ENCODE measurements at regions not wholly inside any gene's neighbourhood (a gene's known extent, or its start where the extent isn't known, plus 50 kb on each side); places are given as distances from the start of the nearest gene placed in this dataset.

GRCh38 chr5:163941079-163941478 is 435.7 kb downstream of the MAT2B start:
- no peak overlapping the region for H3K27ac ChIP-seq (ENCODE audit: insufficient read depth, low read depth, low read length)
- H3K4me1 ChIP-seq (ENCODE audit: control insufficient read depth, extremely low read depth, insufficient read depth, low read length), result peaks cover 11% of the 10 kb centered on the region
- BruUV-seq (replicated peaks), result no TSS peak
- H2AFZ ChIP-seq (ENCODE audit: low read depth, low read length), result no peak overlapping the region
- FAIRE-seq (no peak), DNase-seq (ENCODE audit: low read depth, low spot score) (no peak)
- H3K79me2 ChIP-seq (ENCODE audit: control insufficient read depth, insufficient read depth, low read length), result no peaks in the 10 kb centered on the region
- H3K9me1 ChIP-seq (replicated peaks; ENCODE audit: control insufficient read depth, extremely low read depth, insufficient read depth, low read length), result no peaks in the 10 kb centered on the region
- no peak overlapping the region for H3K4me2 ChIP-seq (ENCODE audit: insufficient read depth, low read length)
- dilution Hi-C loops (cut with MboI; ENCODE audit: extremely low pct_ligation_motif_present, low sequenced_read_pairs) (no loop called here), intact Hi-C loops (cut with micrococcal nuclease) (no loop called here)
- no peaks in the 10 kb centered on the region for H3K9me3 ChIP-seq (replicated peaks; ENCODE audit: control insufficient read depth, insufficient read depth, low read length)
- no peaks in the 10 kb centered on the region for H3K36me3 ChIP-seq (ENCODE audit: control insufficient read depth in 2 of 2, extremely low read depth in 1 of 2, insufficient read depth in 2 of 2, low read length in 2 of 2)
- H3K9ac ChIP-seq (replicated peaks; ENCODE audit: extremely low read depth, insufficient read depth, low read length), result no peak overlapping the region
- H3K4me3 ChIP-seq (replicated peaks in 1 of 3; ENCODE audit: insufficient read depth in 1 of 3, low read depth in 1 of 3, low read length in 3 of 3), result no peak overlapping the region
- ChIA-PET CTCF (interaction anchor here (1.0 kb wide), 1 partner anchor 245 kb away, joined by 3 read pairs; no protein-coding TSS in a partner anchor), POLR2A (no interaction called here)
- H4K20me1 ChIP-seq (replicated peaks; ENCODE audit: control insufficient read depth, extremely low read depth, insufficient read depth, low read length), result no peaks in the 10 kb centered on the region
- no peaks in the 10 kb centered on the region for H3K27me3 ChIP-seq (ENCODE audit: control insufficient read depth in 2 of 2, insufficient read depth in 2 of 2, low read length in 2 of 2)
- TF ChIP-seq GATA2 (IDR thresholded peaks at IDR 0.05; ENCODE audit: insufficient read depth, insufficient read length, low read depth, low read length) (no peak), MYC (IDR thresholded peaks at IDR 0.05; ENCODE audit: low read depth, low read length) (no peak), CTCF (IDR thresholded peaks at IDR 0.05; ENCODE audit: extremely low read depth in 1 of 2, insufficient read depth in 1 of 2, low read depth in 1 of 2, low read length in 2 of 2) (no peak), POLR2A (IDR thresholded peaks at IDR 0.05; ENCODE audit: low read depth, low read length) (no peak), MAX (IDR thresholded peaks at IDR 0.05; ENCODE audit: insufficient read depth, insufficient read length) (no peak), POLR2AphosphoS5 (IDR thresholded peaks at IDR 0.05; ENCODE audit: insufficient read depth, low read depth, low read length) (no peak), EZH2 (IDR thresholded peaks at IDR 0.05; ENCODE audit: borderline replicate concordance, low read depth, low read length, severe bottlenecking) (no peak), JUN (IDR thresholded peaks at IDR 0.05; ENCODE audit: borderline replicate concordance, insufficient read depth, insufficient read length, low read depth) (no peak), FOS (IDR thresholded peaks at IDR 0.05; ENCODE audit: borderline replicate concordance, insufficient read depth, low read length) (no peak)

Data from endothelial cell of umbilical vein (primary cell).